ENCODE measurements at regions not wholly inside any gene's neighbourhood (a gene's known extent, or its start where the extent isn't known, plus 50 kb on each side); places are given as distances from the start of the nearest gene placed in this dataset.
"Not testable (repeated sequence)": the region's sequence is repeated elsewhere in the genome, so short reads cannot be mapped to it uniquely, and the experiment has no call there.

DNA sequence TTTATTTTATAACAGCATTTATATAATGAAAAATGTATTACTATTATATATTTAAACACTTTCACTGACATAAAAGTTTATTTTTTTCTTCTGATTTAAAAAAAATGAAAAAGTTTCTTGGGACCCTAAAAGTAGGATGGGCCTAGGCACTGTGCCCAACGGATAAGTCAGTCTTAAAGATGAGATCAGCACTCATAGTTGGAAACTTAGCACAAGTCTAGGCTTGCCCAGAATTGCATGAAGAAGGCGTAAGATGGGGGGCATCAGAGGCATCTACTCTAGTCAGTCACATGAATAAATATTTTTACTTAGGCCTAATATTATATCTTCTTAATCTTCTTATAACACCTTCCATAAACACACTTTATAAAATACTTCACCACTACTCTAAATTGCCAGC is 306.7 kb upstream of the GRID2 start:
- no peak for DNase-seq (ENCODE audit: low read depth, low spot score)

DNA sequence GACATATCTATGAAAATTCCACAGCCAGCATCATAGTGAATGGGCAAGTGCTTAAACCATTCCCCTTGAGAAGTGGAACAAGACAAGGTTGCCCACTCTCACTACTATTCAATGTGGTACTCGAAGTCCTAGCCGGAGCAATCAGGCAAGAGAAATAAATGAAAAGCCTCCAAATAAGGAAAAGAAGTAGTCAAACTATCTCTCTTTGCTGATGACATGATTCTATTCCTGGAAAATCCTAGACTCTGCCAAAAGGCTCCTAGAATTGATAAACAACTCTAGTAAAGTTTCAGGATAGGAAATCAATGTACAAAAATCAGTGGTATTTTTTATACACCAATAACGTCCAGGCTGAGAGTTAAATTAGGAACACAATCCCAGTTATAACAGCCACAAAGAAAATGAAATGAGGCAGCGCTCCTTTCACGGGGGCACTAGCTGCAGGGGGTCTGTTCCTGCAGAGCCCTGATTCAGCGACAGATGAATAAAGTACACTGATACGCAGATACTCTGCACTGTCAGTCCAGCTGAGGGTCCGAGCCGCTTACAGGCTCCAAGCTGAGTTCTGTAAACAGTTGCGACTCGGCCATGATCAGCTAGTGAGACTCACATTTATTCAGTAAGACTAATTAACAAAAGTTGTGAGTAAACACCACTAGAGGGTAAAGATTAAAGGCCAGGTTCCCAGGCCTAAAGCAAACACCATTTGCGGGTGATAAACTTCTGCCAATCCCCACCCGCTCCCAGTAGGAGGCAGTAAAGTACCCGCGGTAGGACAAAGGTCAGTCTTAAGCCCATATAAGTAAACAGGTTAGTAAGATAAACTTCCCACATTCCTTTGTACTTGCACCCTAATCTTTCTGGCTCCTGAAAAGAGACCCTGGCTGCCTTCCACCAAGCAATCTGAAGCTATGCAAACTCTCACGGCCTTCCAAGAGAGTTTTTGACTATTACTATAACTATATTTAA is 290.6 kb upstream of the GRID2 start:
- no peak for DNase-seq (ENCODE audit: low read depth, low spot score)

DNA sequence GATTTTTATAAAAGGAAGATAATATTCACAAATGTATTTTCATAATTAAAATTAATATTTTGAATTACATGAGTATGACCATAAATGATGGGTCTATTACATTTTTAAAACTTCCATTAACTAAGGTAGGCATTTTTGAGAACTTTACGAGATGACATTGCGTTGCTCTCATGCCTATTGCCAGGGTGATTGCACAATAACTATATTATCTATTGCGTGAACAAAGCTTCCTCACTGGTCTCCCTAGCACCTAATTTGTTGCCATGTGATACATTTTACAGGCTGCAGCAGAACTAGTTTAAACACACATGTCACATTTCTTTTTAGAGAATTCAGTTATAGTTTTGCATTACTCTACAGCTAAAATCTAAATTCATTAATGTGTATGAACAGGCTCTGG is 289.7 kb upstream of the GRID2 start:
- no peak for DNase-seq (ENCODE audit: low read depth, low spot score)

DNA sequence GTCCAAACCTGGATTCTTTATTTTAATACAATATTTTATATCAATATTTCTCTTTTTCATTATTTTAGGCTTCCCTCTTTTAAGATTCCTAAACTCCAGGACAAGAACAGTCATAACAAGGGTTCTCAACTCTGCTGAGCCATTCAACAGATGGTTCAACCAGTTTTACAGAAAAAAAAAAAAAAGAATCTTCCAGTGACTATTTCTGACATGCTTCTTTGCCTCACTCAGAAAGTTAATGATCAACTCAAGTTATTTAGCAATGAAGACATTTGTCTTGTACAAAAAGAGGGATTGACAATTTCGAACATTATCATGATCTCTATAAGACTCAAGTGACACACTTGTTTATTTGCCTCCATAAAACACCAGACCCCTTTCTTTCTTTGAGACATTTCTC is 282.6 kb upstream of the GRID2 start:
- no peak for DNase-seq (ENCODE audit: low read depth, low spot score)

DNA sequence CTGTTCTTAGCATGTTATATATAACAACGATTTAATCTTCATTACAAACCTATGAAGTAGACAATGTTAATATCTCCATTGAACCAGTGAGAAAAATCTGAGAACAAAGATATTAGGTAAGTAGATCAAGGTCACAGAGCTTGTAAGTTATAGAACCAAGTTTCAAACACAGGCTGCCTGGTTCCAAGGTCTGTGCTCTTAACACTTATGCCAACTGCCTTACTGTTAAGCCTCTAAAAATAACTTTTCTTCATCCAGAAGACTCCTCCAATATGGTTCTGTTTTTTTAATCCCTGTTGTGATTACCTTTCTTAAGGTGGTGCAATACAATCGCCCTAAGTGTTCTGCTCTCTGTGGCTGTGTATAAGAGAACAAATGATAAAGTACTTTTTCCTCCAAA is 282.0 kb upstream of the GRID2 start:
- no peak for DNase-seq (ENCODE audit: low read depth, low spot score)

DNA sequence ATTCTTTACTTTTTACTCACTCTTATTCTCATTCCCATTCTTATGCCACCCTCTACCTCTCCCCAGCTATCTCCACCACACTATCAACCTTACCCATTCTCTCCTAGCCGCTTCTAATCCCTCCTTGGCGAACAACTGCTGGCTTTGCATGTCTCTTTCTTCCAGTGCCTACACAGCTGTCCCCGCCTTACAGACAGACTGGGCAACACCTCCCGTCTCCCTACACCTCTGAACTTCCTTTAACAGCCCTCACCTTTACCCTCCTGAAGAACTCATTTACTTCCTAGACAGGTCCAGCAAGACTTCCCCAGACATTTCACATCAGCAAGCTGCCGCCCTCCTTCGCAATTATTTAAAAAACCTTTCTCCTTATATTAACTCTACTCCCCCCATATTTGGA is 274.9 kb upstream of the GRID2 start:
- not testable (repeated sequence) for DNase-seq (ENCODE audit: low read depth, low spot score)

DNA sequence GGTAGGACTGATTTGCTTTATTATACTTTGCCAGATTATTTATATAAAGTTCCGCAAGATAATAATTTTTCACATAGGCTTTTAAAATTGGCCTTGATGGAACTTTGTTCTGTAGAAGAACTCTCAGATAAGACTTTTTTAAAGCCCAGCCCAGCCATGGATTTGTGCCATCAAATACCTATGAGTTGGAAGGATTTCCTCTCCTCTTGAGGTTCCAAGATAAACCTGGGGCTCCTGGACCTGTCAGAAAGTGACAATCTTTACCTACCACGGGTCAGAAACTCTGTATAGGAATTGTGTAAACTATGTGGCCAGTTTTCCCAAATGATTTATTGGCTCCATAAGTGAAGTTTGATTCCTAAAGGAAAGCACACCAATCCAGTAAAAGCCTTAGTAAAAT is 271.9 kb upstream of the GRID2 start:
- no peak for DNase-seq (ENCODE audit: low read depth, low spot score)

DNA sequence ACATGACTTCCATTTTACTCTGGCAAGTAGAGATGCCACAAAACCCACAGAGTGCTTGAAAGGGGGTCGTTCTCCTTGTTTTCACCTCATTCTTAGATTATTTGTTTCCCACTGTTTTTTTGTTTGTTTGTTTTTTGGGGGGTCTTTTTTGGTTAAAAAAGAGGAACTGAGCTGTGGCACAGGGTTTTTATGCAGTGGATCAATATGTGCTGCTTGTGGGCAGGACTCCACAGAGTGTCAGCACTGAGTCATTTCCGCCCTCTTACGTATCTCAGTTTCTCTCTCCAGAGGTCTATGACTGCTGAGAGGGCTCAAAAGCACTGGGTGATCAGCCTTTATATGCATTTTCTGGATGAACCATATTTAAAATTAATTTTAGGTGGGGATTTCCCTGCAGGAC is 268.1 kb upstream of the GRID2 start:
- DNase-seq (ENCODE audit: low read depth, low spot score) = no peak

DNA sequence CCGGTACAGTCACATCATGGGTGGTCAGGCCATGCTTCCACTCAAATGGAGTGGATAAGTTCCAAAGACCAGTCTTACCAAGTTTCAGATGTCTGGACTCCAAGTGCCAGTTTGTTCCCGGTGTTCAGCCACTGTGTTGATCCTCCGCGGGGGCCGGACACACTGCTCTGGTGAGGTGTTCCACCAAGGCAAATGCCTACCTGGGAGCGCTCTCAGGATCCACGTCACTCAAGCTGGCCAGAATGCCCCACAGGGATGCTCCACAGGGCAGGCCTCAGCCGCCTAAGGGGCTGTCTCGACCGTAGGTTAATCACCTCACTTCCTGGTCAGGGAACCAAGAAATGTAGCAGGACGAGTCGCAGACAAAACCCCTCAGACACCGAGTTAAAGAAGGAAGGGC is 258.0 kb upstream of the GRID2 start:
- DNase-seq (ENCODE audit: low read depth, low spot score) = no peak

DNA sequence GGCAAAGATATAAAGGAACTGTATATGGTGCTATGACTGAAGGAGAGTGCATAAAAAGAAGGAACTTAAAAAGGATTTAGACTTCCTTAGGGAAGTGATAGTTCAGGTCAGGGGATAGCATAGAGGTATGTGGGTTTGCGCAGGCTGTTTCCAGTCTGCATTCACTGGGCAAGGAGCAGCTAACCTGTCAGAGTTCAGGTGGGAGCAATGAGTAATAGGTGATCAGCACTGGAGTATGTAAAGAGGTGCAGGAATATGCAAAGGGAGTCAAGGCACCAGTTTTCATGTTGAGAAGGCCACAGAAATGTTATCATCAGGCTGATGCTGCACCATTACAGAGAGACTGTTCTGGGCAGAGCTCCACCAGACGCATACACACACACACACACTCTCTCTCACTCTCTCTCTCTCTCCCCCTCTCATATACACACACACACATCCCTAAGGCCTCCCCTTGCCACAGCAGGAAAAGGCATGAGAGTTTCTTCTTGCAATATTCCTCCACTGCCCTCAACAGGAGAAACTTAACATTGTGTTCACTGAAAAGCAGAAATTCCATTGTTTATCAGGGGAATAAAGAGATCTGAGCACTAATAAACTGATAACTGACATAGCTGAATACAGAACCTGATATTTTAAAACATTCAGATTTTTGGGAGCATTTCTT is 256.4 kb upstream of the GRID2 start:
- no peak for DNase-seq (ENCODE audit: low read depth, low spot score)

DNA sequence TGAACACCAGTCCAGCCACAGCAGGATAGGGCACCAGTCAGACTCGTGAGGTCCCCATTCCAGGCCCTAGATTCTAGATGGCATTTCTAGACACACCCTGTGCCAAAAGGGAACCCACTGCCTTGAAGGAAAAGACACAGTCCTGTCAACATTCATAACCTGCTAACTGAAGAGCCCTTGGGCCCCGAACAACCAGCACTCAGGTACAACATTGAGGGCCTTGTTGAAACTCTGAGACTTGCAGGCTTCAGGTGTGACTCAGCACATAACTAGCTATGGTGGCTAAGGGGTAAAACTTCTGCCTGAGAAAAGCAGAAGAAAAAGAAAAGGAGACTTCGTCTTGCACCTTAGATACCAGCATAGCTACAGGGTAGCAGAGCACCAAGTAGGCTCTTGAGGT is 252.9 kb upstream of the GRID2 start:
- no peak for DNase-seq (ENCODE audit: low read depth, low spot score)

DNA sequence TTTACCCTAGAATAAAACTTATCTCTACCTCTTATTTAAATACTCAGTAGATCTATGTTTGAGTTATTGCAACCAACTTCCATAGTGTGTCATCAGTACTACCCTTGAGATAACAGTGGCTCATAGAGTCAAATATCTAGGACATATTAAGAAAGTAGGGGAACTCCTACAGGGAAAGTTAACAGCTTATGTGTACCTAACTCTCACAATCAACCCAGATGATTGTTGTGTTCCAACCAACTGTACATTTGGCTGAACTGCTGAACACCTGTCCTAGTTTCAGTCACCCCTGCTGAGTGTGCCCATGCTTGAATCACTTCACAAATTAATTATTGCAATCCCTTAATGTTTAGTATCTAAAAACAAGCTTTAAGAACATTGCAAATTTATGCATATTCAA is 244.2 kb upstream of the GRID2 start:
- DNase-seq (ENCODE audit: low read depth, low spot score) = no peak

DNA sequence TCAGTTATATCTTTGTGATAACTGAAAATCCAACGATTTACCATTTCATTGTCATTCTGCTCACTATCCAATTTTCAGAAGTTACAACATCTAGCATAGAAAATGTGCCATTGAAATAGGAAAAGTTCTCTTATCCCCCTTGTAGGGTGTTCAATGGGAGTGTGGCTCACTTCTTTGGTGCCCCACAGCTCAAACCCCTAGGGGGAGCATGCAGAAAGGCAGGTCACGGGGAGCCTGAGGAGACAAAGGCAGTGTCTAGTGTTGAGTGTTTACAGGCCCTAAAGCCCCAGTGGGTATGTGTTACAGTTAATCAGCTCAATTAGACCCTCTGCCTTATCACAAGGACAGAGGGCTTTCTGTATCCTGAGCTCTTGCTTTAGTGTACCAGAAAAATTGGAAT is 243.4 kb upstream of the GRID2 start:
- DNase-seq (ENCODE audit: low read depth, low spot score) = no peak

DNA sequence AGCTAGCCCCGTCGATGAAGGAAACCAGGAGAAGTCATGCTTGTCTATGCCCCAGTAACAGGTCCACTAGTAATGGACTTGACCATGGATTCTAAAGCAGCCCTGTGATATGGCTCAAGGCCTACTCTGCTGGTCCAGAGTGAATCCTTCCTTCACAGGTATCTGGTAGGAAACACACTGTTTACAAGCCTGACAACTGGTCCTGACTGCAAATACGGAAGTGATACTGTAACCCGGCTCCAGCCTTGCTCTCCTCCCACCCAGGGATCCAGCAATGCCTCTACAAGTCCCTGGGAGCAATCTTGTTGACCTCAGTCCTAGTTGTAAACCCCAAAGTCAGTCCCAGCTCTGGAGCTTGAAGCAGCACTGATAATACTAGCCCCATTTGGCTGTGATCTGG is 239.2 kb upstream of the GRID2 start:
- DNase-seq (ENCODE audit: low read depth, low spot score) = no peak

DNA sequence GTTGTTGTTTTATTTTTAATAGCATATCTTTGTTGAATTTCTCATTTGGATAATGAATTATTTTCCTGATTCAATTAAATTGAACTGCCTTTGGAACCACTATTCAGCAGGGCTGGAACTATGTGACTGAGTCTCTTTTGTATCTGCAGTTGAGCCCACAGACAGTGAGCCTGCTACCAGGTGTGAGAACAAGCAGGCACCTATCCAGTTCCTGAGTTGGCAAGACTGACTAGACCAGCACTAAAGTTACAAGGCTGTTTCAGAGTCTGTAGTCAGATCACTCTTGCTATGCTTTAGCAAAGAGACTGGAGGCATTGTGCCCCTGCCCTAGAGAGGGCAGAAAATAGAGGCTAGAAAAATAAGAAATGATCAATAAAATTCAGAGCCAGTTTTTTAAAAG is 237.3 kb upstream of the GRID2 start:
- no peak for DNase-seq (ENCODE audit: low read depth, low spot score)

DNA sequence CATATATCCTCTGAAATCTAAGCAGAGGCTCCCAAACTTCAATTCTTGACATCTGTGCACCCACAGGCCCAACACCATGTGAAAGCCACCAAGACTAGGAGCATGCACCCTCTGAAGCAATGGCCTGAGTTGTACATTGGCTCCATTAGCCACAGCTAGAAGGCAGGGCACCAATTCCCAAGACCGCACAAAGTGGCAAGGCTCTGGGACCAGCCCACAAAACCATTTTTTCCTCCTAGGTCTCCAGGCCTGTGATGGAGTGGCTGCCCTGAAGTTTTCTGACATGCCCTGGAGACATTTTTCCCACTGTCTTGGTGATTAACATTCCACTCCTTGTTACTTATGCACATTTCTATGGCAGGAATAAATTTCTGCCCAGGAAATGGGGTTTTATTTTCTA is 232.2 kb upstream of the GRID2 start:
- DNase-seq (ENCODE audit: low read depth, low spot score) = no peak

DNA sequence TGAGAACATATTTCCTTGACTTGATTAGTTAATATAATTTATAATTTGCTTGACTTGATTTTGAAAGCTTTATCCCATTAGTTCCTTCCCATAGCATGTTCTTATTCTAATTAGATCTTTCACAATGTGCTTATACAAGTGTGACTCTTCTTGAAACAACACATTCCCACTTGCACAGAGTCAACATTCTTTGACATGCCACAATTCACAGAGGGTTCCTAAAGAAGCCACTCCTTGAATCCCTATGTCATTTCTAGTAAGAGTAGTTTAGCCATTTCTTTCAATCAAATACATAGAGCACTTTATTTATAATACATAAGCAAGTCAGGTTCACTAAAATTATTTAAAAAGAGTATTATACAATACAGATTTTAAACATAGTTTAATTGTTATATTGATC is 228.9 kb upstream of the GRID2 start:
- no peak for DNase-seq (ENCODE audit: low read depth, low spot score)

DNA sequence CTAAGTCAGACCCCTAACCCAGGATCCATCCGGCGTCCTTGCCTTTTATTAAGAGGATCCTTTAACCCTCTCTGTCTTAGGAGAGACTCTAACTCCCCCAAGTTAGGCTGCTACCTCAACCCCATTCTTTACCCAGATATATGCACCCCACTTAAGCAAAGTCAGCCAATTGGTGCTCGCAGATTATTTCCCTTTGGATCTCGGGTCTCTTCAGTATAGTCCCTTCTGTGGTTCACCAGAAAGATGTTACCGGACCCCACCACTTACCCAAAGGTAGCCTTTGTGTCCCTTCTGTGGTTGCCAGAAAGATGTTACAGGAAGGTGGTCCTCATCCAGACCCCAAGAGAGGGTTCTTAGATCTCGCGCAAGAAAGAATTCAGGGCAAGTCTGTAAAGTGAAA is 212.9 kb upstream of the GRID2 start:
- DNase-seq (ENCODE audit: low read depth, low spot score) = no peak

DNA sequence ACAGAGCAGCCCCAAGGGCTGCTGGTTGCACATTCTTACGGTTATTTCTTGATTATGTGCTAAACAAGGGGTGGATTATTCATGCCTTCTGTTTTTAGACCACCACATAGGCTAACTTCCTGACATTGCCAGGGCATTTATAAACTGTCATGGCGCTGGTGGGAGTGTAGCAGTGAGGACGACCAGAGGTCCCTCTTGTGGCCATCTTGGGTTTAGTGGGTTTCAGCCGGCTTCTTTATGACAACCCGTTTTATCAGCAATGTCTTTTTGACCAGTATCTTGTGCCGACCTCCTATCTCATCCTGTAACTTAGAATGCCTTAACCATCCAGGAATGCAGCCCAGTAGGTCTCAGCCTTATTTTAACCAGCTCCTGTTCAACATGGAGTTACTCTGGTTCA is 212.4 kb upstream of the GRID2 start:
- no peak for DNase-seq (ENCODE audit: low read depth, low spot score)

DNA sequence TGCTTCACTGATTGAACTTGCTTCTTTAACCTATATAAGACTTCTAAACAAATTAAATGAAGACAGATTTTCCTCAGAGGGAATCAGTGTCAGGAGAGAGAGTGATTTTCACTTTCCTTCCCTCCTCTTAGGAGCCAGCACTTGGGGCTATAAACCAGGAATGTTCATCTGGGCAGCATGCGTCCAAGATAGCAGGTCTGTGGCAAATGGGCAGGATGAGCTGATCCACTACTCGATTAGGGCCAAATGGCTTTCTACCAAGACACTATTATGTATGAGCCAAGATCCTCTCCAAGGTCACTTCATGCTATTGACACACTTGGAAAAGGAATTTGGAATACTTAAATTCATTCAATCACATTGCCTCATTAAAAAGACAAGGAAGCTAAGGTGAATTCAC is 203.9 kb upstream of the GRID2 start:
- no peak for DNase-seq (ENCODE audit: low read depth, low spot score)

DNA sequence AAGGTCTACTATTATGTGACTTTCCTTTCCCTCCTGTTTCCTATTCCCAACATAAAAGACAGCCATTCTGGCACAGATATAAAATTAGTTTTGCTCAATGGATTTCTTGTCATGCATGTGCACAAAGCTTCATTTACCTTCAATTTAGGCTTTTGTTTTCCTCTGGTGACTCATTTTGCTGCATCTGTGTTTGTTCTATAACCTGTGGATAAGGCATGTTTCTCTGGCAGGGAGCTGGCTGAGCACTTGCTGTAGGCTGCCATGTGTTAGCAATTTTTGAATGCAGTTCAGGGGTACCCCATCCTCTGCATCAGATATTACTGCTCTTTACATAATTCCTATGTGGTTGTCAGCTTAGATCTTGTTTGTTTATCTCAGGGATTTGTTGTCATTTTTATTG is 202.8 kb upstream of the GRID2 start:
- DNase-seq (ENCODE audit: low read depth, low spot score) = no peak

DNA sequence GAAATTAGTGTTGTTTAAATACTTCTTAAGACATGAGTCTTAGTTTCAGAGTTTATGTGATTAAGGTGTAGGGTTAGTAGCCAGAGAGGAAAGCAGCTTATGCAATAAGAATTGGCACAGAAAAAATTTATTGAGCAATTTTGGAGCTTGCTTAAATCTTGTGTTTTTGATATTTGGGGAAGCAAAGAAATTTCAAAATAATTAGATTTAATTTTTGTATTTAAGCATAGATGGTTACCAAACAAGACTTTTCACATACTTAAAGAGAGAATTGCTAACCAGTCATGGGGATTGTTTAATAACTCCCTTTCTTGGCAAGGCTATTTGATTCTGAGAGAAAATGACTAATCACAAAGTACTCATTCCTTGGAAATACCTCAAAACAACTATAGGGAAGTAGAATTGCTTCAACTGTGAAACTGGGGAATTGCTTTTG is 202.0 kb upstream of the GRID2 start:
- no peak for DNase-seq (ENCODE audit: low read depth, low spot score)

DNA sequence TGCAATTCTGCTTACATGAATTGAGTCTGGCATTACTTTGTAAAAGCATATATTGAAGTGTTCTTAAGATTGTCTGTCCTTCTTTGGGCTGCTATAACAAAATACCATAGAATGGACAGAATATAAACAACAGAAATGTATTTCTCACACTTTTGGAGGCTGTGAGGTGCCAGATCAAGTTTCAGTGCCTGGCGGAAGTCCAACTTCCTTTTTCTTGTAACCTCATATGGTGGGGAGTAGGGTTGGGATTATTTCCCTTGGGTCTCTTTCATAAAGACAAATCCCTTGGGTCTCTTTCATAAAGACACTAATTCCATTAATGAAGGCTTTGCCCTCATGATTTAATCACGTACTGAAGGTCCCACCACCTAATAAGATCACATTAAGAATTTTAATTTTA is 199.3 kb upstream of the GRID2 start:
- no peak for DNase-seq (ENCODE audit: low read depth, low spot score)
